GM12878 (cell line): ENCODE measurements at regions not wholly inside any gene's neighbourhood (a gene's known extent, or its start where the extent isn't known, plus 50 kb on each side); places are given as distances from the start of the nearest gene placed in this dataset.

Source experiments
- CBFB ChIP-seq: IDR thresholded peaks from 2 replicates; pipeline ENCODE4 v1.6.1; 2016; ENCODE audit warnings: antibody characterized with exemption, low read depth
- EP300 ChIP-seq, 2 experiments: fragments of 150-350 bp in 1 of 2; IDR thresholded peaks; 2 replicates each; pipeline ENCODE4 v1.6.1; 2011 to 2012; ENCODE audit warnings: low read depth in 2 of 2, low read length in 2 of 2, borderline replicate concordance in 1 of 2, improper control_type of control experiment in 1 of 2, inconsistent platforms in 1 of 2; ENCODE audit not compliant: control insufficient read depth in 1 of 2
- NRF1 ChIP-seq: conservative IDR thresholded peaks from 2 replicates; pipeline ENCODE4 v1.6.1; 2011; ENCODE audit warnings: mild to moderate bottlenecking, low read depth, low read length, improper control_type of control experiment
- ZBTB11 ChIP-seq: fragments of 450-650 bp; formaldehyde crosslinking; IDR thresholded peaks from 2 replicates; pipeline ENCODE4 v1.5.0; 2022; ENCODE audit warnings: mild to moderate bottlenecking, missing genetic modification characterization

- no peak for TF ChIP-seq ZBTB11 (CRISPR knock-in tag)
- TF ChIP-seq EP300 (IDR thresholded peaks at IDR 0.05; ENCODE audit: borderline replicate concordance in 1 of 2, control insufficient read depth in 1 of 2, low read depth in 2 of 2, low read length in 2 of 2): no peak
- TF ChIP-seq CBFB: no peak
- TF ChIP-seq NRF1: no peak
Measured at GRCh38 chr14:57071639-57072038, 197.1 kb downstream of the EXOC5 start.
